ENCODE measurements at regions not wholly inside any gene's neighbourhood (a gene's known extent, or its start where the extent isn't known, plus 50 kb on each side); places are given as distances from the start of the nearest gene placed in this dataset.

DNA sequence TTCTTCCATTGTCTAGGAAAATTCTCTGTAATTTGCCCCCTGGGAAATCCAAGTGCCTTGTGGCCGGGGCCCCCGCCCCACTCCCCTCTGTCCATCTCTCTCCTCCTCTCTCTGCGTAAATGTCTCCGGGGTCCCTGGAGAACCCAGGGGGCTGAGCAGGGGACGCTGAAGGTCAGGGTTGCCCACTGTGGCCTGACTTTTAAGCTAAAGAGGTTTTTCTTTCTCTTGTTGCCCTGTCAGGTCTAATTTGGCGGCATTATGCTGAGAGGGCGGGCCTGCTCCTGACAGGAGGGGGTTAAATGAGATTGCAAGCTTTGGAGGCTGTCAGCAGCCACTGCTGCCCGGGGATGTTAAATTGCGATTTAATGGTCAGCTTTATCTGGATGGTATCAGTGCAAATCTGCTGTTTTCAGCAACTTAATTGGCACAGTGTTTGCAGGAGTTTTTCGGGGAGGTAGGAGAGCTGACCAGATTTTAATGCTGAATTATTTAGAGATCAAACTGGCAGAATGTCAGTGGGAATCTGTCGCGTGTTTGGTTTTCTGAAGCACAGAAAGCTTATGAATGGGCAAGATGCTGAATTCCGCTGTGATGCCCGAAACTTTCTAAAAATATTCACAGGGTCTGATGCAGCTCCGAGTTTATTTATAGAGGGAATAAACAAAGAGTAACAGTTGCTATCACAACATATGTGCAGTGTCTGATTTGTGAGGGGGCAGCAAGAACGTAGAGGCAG, 93.2 kb upstream of the SOX1 start:
- TF ChIP-seq JUND (IDR thresholded peaks at IDR 0.05): no peak
- TF ChIP-seq, protein P1, sequence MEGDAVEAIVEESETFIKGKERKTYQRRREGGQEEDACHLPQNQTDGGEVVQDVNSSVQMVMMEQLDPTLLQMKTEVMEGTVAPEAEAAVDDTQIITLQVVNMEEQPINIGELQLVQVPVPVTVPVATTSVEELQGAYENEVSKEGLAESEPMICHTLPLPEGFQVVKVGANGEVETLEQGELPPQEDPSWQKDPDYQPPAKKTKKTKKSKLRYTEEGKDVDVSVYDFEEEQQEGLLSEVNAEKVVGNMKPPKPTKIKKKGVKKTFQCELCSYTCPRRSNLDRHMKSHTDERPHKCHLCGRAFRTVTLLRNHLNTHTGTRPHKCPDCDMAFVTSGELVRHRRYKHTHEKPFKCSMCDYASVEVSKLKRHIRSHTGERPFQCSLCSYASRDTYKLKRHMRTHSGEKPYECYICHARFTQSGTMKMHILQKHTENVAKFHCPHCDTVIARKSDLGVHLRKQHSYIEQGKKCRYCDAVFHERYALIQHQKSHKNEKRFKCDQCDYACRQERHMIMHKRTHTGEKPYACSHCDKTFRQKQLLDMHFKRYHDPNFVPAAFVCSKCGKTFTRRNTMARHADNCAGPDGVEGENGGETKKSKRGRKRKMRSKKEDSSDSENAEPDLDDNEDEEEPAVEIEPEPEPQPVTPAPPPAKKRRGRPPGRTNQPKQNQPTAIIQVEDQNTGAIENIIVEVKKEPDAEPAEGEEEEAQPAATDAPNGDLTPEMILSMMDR (IDR thresholded peaks at IDR 0.05; ENCODE audit: low read depth, low read length, missing input control): no peak
- no peak for TF ChIP-seq TAF1 (conservative IDR thresholded peaks at IDR 0.05)
- H3K4me3 ChIP-seq (ENCODE audit: low read depth in 1 of 3, low read length in 3 of 3): no peak overlapping the region
- H3K4me1 ChIP-seq (ENCODE audit: control insufficient read depth in 4 of 4, insufficient read depth in 4 of 4, low read length in 3 of 4): no peaks in the 10 kb centered on the region
- H3K27me3 ChIP-seq (ENCODE audit: control insufficient read depth in 4 of 4, insufficient read depth in 4 of 4, low read length in 3 of 4): peaks cover 0 to 11% (median 2%) of the 10 kb centered on the region in 4 donors
- no peak overlapping the region for H3K27ac ChIP-seq (ENCODE audit: low read depth in 1 of 2, low read length in 2 of 2)
- WGBS: 47% methylated on average over 16 of the region's 16 CpGs
- no peaks in the 10 kb centered on the region for H3K36me3 ChIP-seq (ENCODE audit: control insufficient read depth in 4 of 4, insufficient read depth in 3 of 4, low read depth in 1 of 4, low read length in 3 of 4)
- H3K9ac ChIP-seq (ENCODE audit: low read depth in 1 of 2, low read length in 2 of 2): no peak overlapping the region
- peaks cover 0 to 2% (median 0%) of the 10 kb centered on the region in 4 donors for H3K9me3 ChIP-seq (ENCODE audit: control insufficient read depth in 4 of 4, low read length in 3 of 4)
- DNase-seq (ENCODE audit: low spot score): no peak

- no peak overlapping the region for H3K9ac ChIP-seq (ENCODE audit: low read depth in 1 of 2, low read length in 2 of 2)
- DNase-seq (ENCODE audit: low spot score): no peak
- H3K4me3 ChIP-seq (ENCODE audit: low read depth in 1 of 3, low read length in 3 of 3): no peak overlapping the region
- no peaks in the 10 kb centered on the region for H3K4me1 ChIP-seq (ENCODE audit: control insufficient read depth in 4 of 4, insufficient read depth in 4 of 4, low read length in 3 of 4)
- peaks cover 0 to under 1% (median 0%) of the 10 kb centered on the region in 4 donors for H3K9me3 ChIP-seq (ENCODE audit: control insufficient read depth in 4 of 4, low read length in 3 of 4)
- WGBS: 85% methylated on average over 13 of the region's 13 CpGs
- TF ChIP-seq YY1 (IDR thresholded peaks at IDR 0.05) (no peak), NR2F2 (IDR thresholded peaks at IDR 0.05) (no peak), GABPA (IDR thresholded peaks at IDR 0.05 in 1 of 2, conservative IDR thresholded peaks at IDR 0.05 in 1 of 2) (no peak), HNF4A (conservative IDR thresholded peaks at IDR 0.05) (no peak), RAD21 (IDR thresholded peaks at IDR 0.05) (no peak), JUND (IDR thresholded peaks at IDR 0.05) (no peak), TAF1 (conservative IDR thresholded peaks at IDR 0.05) (no peak), HNF4G (IDR thresholded peaks at IDR 0.05) (no peak), EGR1 (IDR thresholded peaks at IDR 0.05; ENCODE audit: low read depth in 2 of 2) (no peak), FOXA2 (IDR thresholded peaks at IDR 0.05) (no peak), SP1 (IDR thresholded peaks at IDR 0.05) (no peak), FOXA1 (IDR thresholded peaks at IDR 0.05) (no peak), RXRA (IDR thresholded peaks at IDR 0.05) (no peak), MAX (IDR thresholded peaks at IDR 0.05) (no peak), ZBTB33 (IDR thresholded peaks at IDR 0.05) (no peak), REST (IDR thresholded peaks at IDR 0.05) (no peak)
- TF ChIP-seq, protein P2, sequence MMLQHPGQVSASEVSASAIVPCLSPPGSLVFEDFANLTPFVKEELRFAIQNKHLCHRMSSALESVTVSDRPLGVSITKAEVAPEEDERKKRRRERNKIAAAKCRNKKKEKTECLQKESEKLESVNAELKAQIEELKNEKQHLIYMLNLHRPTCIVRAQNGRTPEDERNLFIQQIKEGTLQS (IDR thresholded peaks at IDR 0.05): no peak
- TF ChIP-seq, protein P1 (IDR thresholded peaks at IDR 0.05; ENCODE audit: low read depth, low read length, missing input control): no peak
- no peaks in the 10 kb centered on the region for H3K36me3 ChIP-seq (ENCODE audit: control insufficient read depth in 4 of 4, insufficient read depth in 3 of 4, low read depth in 1 of 4, low read length in 3 of 4)
- peaks cover 0 to 11% (median 2%) of the 10 kb centered on the region in 4 donors for H3K27me3 ChIP-seq (ENCODE audit: control insufficient read depth in 4 of 4, insufficient read depth in 4 of 4, low read length in 3 of 4)
- no peak overlapping the region for H3K27ac ChIP-seq (ENCODE audit: low read depth in 1 of 2, low read length in 2 of 2)
Measured at GRCh38 chr13:111974341-111974640, 92.7 kb upstream of the SOX1 start.

Measured in liver (tissue), 8 donors.